Ishikawa (cell line): ENCODE measurements at regions not wholly inside any gene's neighbourhood (a gene's known extent, or its start where the extent isn't known, plus 50 kb on each side); places are given as distances from the start of the nearest gene placed in this dataset.

Experiments used
- CEBPB ChIP-seq: IDR thresholded peaks from 2 replicates; pipeline ENCODE4 v1.6.1; 2012
- EGR1 ChIP-seq: IDR thresholded peaks from 2 replicates; pipeline ENCODE4 v1.6.1; 2012
- EP300 ChIP-seq: IDR thresholded peaks from 2 replicates; pipeline ENCODE4 v1.6.1; 2012; ENCODE audit warnings: borderline replicate concordance
- TAF1 ChIP-seq: IDR thresholded peaks from 2 replicates; pipeline ENCODE4 v1.6.1; 2012; ENCODE audit warnings: low read depth, mild to moderate bottlenecking
- TCF12 ChIP-seq: IDR thresholded peaks from 2 replicates; pipeline ENCODE4 v1.6.1; 2012; ENCODE audit warnings: low read depth
- ZBTB7A ChIP-seq: IDR thresholded peaks from 2 replicates; pipeline ENCODE4 v1.6.1; 2012; ENCODE audit warnings: low read depth
- TF ChIP-seq, protein P1 (sequence below): IDR thresholded peaks from 2 replicates; pipeline ENCODE4 v1.6.1; 2012

DNA sequence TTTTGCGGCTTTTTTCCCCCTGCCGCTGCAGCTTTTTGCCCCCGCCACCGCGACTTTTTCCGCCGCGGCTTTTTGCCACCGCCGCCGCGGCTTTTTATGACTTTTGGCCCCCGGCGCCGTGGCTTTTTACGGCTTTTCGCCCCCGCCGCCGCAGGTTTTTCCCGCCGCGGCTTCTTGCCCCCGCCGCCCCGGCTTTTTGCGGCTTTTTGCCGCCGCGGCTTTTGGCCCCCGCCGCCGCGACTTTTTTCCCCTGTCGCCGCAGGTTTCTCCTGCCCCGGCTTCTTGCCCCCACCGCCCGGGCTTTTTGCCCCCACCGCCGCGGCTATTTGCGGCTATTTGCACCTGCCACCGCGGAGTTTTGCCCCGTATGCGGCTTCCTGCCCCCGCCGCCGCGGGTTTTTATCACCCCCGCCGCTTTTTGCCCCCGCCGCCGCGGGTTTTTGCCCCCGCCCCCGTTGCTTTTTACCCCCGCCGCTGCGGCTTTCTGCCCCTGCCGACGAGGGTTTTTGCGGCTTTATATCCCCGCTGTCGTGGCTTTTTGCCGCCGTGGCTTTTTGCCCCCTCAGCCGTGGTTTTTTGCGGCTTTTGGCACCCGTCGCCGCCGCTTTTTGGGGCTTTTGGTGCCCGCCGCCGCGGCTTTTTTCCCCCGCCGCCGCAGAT lies 2750.9 kb downstream of the RPIA start:
- TF ChIP-seq CEBPB (no peak), EGR1 (no peak), TAF1 (no peak), EP300 (no peak)

DNA sequence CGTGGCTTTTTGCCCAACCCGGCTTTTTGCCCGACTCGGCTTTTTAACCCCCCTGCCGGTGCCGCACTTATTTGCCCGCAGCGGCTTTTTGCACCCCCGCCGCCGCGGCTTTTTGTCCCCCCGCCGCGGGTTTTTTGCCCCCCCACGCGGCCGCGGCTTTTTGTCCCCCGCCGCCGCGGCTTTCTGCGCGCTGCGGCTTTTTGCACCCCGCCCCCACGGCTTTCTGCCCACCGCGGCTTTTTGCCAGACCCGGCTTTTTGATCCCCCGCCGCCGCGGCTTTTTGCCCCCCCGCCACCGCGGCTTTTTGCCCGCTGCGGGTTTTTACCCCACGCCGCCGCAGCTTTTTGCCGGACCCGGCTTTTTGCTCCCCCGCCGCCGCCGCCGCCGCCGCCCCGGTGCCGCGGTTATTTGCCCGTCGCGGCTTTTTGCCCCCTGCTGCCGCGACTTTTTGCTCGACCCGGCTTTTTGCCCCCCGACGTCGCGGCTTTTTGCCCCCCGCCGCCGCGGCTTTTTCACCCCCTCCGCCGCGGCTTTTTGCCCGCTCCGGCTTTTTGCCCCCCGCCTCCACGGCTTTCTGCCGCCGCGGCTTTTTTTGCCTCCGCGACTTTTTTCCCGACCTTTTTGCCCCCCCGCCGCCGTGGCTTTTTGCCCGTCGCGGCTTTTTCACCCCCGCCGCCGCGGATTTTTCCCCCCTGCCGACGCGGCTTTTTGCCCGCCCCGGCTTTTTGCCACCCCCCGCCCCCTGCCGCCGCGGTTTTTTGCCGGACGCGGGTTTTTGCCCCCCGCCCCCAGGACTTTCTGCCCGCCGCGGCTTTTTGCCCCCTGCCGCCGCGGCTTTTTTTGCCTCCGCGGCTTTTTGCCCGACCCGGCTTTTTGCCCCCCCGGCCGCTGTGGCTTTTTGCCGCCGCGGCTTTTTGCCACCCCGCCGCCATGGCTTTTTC lies 2786.5 kb downstream of the RPIA start:
- TF ChIP-seq TCF12 (no peak), ZBTB7A (peak; percentile 62; the same call in 1 of the 2 replicates)
- TF ChIP-seq, protein P1, sequence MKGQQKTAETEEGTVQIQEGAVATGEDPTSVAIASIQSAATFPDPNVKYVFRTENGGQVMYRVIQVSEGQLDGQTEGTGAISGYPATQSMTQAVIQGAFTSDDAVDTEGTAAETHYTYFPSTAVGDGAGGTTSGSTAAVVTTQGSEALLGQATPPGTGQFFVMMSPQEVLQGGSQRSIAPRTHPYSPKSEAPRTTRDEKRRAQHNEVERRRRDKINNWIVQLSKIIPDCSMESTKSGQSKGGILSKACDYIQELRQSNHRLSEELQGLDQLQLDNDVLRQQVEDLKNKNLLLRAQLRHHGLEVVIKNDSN, result no peak
